GM12878 (cell line): ENCODE measurements at regions not wholly inside any gene's neighbourhood (a gene's known extent, or its start where the extent isn't known, plus 50 kb on each side); places are given as distances from the start of the nearest gene placed in this dataset.

Experiments used
- GATAD2B ChIP-seq: fragments of 450-650 bp; conservative IDR thresholded peaks from 2 replicates; pipeline ENCODE4 v1.6.1; 2017; ENCODE audit warnings: low read depth, mild to moderate bottlenecking, moderate library complexity
- PRDM15 ChIP-seq: fragments of 450-650 bp; formaldehyde crosslinking; IDR thresholded peaks from 2 replicates; pipeline ENCODE4 v1.4.0; 2020; ENCODE audit warnings: mild to moderate bottlenecking, moderate library complexity
- TCF3 ChIP-seq: IDR thresholded peaks from 2 replicates; pipeline ENCODE4 v1.6.1; 2012; ENCODE audit warnings: low read depth, mild to moderate bottlenecking, low read length, borderline replicate concordance; ENCODE audit not compliant: insufficient read depth
- ZBTB40 ChIP-seq: fragments of 450-650 bp; IDR thresholded peaks from 2 replicates; pipeline ENCODE4 v1.6.1; 2016; ENCODE audit warnings: mild to moderate bottlenecking, moderate library complexity, borderline replicate concordance

- no peak for TF ChIP-seq ZBTB40
- TF ChIP-seq GATAD2B, result no peak
- TF ChIP-seq PRDM15 (CRISPR knock-in tag), result no peak
- no peak for TF ChIP-seq TCF3
Observed at GRCh38 chr5:56698463-56699381, 116.6 kb upstream of the MAP3K1 start (continued).
